ENCODE measurements at regions not wholly inside any gene's neighbourhood (a gene's known extent, or its start where the extent isn't known, plus 50 kb on each side); places are given as distances from the start of the nearest gene placed in this dataset.

GRCh38 chr15:96252148-96252547 lies 78.4 kb upstream of the NR2F2 start:
- intact Hi-C loops (cut with micrococcal nuclease), result no loop called here
- CTCF ChIA-PET, result no interaction called here
- Mint-ChIP-seq H3K9me3 (no peaks in the 10 kb centered on the region), H3K4me1 (ENCODE audit: low read depth) (no peaks in the 10 kb centered on the region), H3K27me3 (peaks cover 2% of the 10 kb centered on the region), H3K27ac (no peak overlapping the region), H3K4me3 (no peak overlapping the region), H3K36me3 (ENCODE audit: low read depth) (no peaks in the 10 kb centered on the region)
- DNase-seq (no peak), ATAC-seq (no peak)
- TF ChIP-seq CTCF (IDR thresholded peaks at IDR 0.05), result no peak
- POLR2A ChIA-PET, result no interaction called here

- Mint-ChIP-seq H3K36me3 (ENCODE audit: low read depth) (no peaks in the 10 kb centered on the region), H3K27me3 (peaks cover 2% of the 10 kb centered on the region), H3K4me3 (no peak overlapping the region), H3K27ac (no peak overlapping the region), H3K4me1 (ENCODE audit: low read depth) (no peaks in the 10 kb centered on the region), H3K9me3 (no peaks in the 10 kb centered on the region)
- DNase-seq, result no peak
- intact Hi-C loops (cut with micrococcal nuclease), result no loop called here
- no peak for ATAC-seq
- POLR2A ChIA-PET, result no interaction called here
- no peak for TF ChIP-seq CTCF (IDR thresholded peaks at IDR 0.05)
- CTCF ChIA-PET, result no interaction called here
Measured at GRCh38 chr15:96253006-96253747, 77.3 kb upstream of the NR2F2 start.

GRCh38 chr15:96254173-96254572 lies 76.3 kb upstream of the NR2F2 start:
- CTCF ChIA-PET, result no interaction called here
- Mint-ChIP-seq H3K4me3 (no peak overlapping the region), H3K27ac (no peak overlapping the region), H3K36me3 (ENCODE audit: low read depth) (no peaks in the 10 kb centered on the region), H3K27me3 (peaks cover 2% of the 10 kb centered on the region), H3K9me3 (no peaks in the 10 kb centered on the region), H3K4me1 (ENCODE audit: low read depth) (no peaks in the 10 kb centered on the region)
- POLR2A ChIA-PET, result no interaction called here
- DNase-seq, result no peak
- ATAC-seq, result no peak
- intact Hi-C loops (cut with micrococcal nuclease), result no loop called here
- TF ChIP-seq CTCF (IDR thresholded peaks at IDR 0.05), result no peak

GRCh38 chr15:96255599-96255998 lies 74.9 kb upstream of the NR2F2 start:
- Mint-ChIP-seq H3K4me1 (ENCODE audit: low read depth) (no peaks in the 10 kb centered on the region), H3K4me3 (no peak overlapping the region), H3K27me3 (peaks cover 2% of the 10 kb centered on the region), H3K27ac (no peak overlapping the region), H3K36me3 (ENCODE audit: low read depth) (no peaks in the 10 kb centered on the region), H3K9me3 (no peaks in the 10 kb centered on the region)
- ATAC-seq (no peak), DNase-seq (no peak)
- ChIA-PET CTCF (no interaction called here), POLR2A (no interaction called here)
- intact Hi-C loops (cut with micrococcal nuclease), result no loop called here
- no peak for TF ChIP-seq CTCF (IDR thresholded peaks at IDR 0.05)

GRCh38 chr15:96261575-96262034 lies 68.9 kb upstream of the NR2F2 start:
- no peak for DNase-seq
- Mint-ChIP-seq H3K9me3 (no peaks in the 10 kb centered on the region), H3K36me3 (ENCODE audit: low read depth) (no peaks in the 10 kb centered on the region), H3K27me3 (peaks cover 2% of the 10 kb centered on the region), H3K27ac (no peak overlapping the region), H3K4me1 (ENCODE audit: low read depth) (no peaks in the 10 kb centered on the region), H3K4me3 (no peak overlapping the region)
- intact Hi-C loops (cut with micrococcal nuclease), result no loop called here
- ChIA-PET CTCF (no interaction called here), POLR2A (no interaction called here)
- no peak for ATAC-seq
- TF ChIP-seq CTCF (IDR thresholded peaks at IDR 0.05), result no peak

Data from activated CD8-positive, alpha-beta T cell treated with anti-CD3 and anti-CD28 coated beads for 36 hours (primary cell).